ENCODE measurements at regions not wholly inside any gene's neighbourhood (a gene's known extent, or its start where the extent isn't known, plus 50 kb on each side); places are given as distances from the start of the nearest gene placed in this dataset.

DNA sequence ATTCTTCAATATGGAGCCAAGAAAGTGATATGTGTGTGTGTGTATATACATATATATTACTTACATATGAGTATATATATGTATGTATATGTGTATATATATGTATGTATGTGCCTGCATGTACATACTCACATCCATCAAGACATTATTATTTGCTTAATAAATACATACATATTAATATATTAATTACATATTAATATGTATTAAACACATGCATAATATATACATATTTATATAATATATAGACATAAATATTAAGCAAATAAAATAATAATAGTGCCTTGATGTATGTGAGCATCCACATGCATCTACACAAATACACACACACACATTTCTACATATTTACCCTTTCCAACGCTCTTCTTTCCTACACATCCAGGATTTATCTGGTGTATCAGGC lies 88.7 kb upstream of the KCNMA1 start:
- Histone ChIP-seq H3K4me2 (ENCODE audit: low read length) (no peak overlapping the region), H3K9me2 (ENCODE audit: insufficient read depth) (no peaks in the 10 kb centered on the region), H3K9me3 (ENCODE audit: control insufficient read depth in 1 of 2, insufficient read depth in 1 of 2, low read depth in 1 of 2, low read length in 2 of 2) (no peaks in the 10 kb centered on the region), H3K9ac (ENCODE audit: low read length) (no peak overlapping the region), H3K36me3 (ENCODE audit: control insufficient read depth in 1 of 2, insufficient read depth in 2 of 2, low read length in 2 of 2) (no peaks in the 10 kb centered on the region), H3K79me2 (ENCODE audit: insufficient read depth, low read length) (no peaks in the 10 kb centered on the region), H3K4me3 (replicated peaks in 1 of 2; ENCODE audit: low read depth in 1 of 2, low read length in 2 of 2) (no peak overlapping the region), H2AFZ (ENCODE audit: low read depth, low read length, poor library complexity, severe bottlenecking) (no peak overlapping the region), H3K27me3 (ENCODE audit: insufficient read depth, low read length) (no peaks in the 10 kb centered on the region), H3K27ac (ENCODE audit: low read depth, low read length) (no peak overlapping the region), H3K4me1 (ENCODE audit: control insufficient read depth in 1 of 2, insufficient read depth in 2 of 2, low read length in 2 of 2) (no peaks in the 10 kb centered on the region), H4K20me1 (ENCODE audit: insufficient read depth) (no peaks in the 10 kb centered on the region)
- POLR2A ChIA-PET, result no interaction called here
- BruUV-seq (replicated peaks), result no TSS peak
- RAD21 ChIA-PET (ENCODE audit: low non-redundant PET in 1 of 2, low total read pairs in 2 of 2, uncharacterized antibody in 2 of 2, unreplicated experiment in 2 of 2), result no interaction called here
- DNase-seq (ENCODE audit: low read depth, low spot score), result no peak
- CTCF ChIA-PET, result no interaction called here
- intact Hi-C loops (cut with micrococcal nuclease), result no loop called here
- ATAC-seq, result no peak
- TF ChIP-seq ZNF274 (IDR thresholded peaks at IDR 0.05; ENCODE audit: low read depth, low read length), result no peak

- CTCF ChIA-PET, result no interaction called here
These were observed 87.2 kb upstream of the KCNMA1 start for GRCh38 chr10:77724820-77725219.

GRCh38 chr10:77723376-77723775 lies 85.8 kb upstream of the KCNMA1 start:
- no peaks in the 10 kb centered on the region for H3K36me3 ChIP-seq (ENCODE audit: control insufficient read depth in 1 of 2, insufficient read depth in 2 of 2, low read length in 2 of 2)
- H3K9ac ChIP-seq (ENCODE audit: low read length), result no peak overlapping the region
- H4K20me1 ChIP-seq (ENCODE audit: insufficient read depth), result no peaks in the 10 kb centered on the region
- H3K27me3 ChIP-seq (ENCODE audit: insufficient read depth, low read length), result no peaks in the 10 kb centered on the region
- ChIA-PET CTCF (interaction anchor here (1.3 kb wide), 1 partner anchor 33 kb away, joined by 3 read pairs; no protein-coding TSS in a partner anchor), POLR2A (no interaction called here), RAD21 (ENCODE audit: low non-redundant PET in 1 of 2, low total read pairs in 2 of 2, uncharacterized antibody in 2 of 2, unreplicated experiment in 2 of 2) (no interaction called here)
- DNase-seq (ENCODE audit: low read depth, low spot score), result no peak
- H3K9me2 ChIP-seq (ENCODE audit: insufficient read depth), result no peaks in the 10 kb centered on the region
- no peak overlapping the region for H2AFZ ChIP-seq (ENCODE audit: low read depth, low read length, poor library complexity, severe bottlenecking)
- H3K9me3 ChIP-seq (ENCODE audit: control insufficient read depth in 1 of 2, insufficient read depth in 1 of 2, low read depth in 1 of 2, low read length in 2 of 2), result no peaks in the 10 kb centered on the region
- H3K4me3 ChIP-seq (replicated peaks in 1 of 2; ENCODE audit: low read depth in 1 of 2, low read length in 2 of 2), result no peak overlapping the region
- BruUV-seq (replicated peaks), result no TSS peak
- ATAC-seq, result no peak
- no peak overlapping the region for H3K4me2 ChIP-seq (ENCODE audit: low read length)
- peaks cover 3 to 9% of the 10 kb centered on the region in 2 experiments; a peak in 3 of 4 replicates for H3K4me1 ChIP-seq (ENCODE audit: control insufficient read depth in 1 of 2, insufficient read depth in 2 of 2, low read length in 2 of 2)
- no peak overlapping the region for H3K27ac ChIP-seq (ENCODE audit: low read depth, low read length)
- H3K79me2 ChIP-seq (ENCODE audit: insufficient read depth, low read length), result no peaks in the 10 kb centered on the region
- intact Hi-C loops (cut with micrococcal nuclease), result no loop called here
- TF ChIP-seq POLR2A (IDR thresholded peaks at IDR 0.05; ENCODE audit: borderline replicate concordance, extremely low read depth, insufficient read depth, insufficient read length), result no peak
- TF ChIP-seq YY1 (IDR thresholded peaks at IDR 0.05; ENCODE audit: extremely low read depth, insufficient replicate concordance, low read depth, low read length), result no peak
- TF ChIP-seq ZFX (IDR thresholded peaks at IDR 0.05), result no peak
- TF ChIP-seq, protein P1, sequence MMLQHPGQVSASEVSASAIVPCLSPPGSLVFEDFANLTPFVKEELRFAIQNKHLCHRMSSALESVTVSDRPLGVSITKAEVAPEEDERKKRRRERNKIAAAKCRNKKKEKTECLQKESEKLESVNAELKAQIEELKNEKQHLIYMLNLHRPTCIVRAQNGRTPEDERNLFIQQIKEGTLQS (IDR thresholded peaks at IDR 0.05), result no peak
- TF ChIP-seq, protein P2, sequence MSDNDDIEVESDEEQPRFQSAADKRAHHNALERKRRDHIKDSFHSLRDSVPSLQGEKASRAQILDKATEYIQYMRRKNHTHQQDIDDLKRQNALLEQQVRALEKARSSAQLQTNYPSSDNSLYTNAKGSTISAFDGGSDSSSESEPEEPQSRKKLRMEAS (IDR thresholded peaks at IDR 0.05), result no peak
- TF ChIP-seq REST (IDR thresholded peaks at IDR 0.05; ENCODE audit: low read depth), result no peak
- no peak for TF ChIP-seq SP1 (IDR thresholded peaks at IDR 0.05; ENCODE audit: low read depth)

More at GRCh38 chr10:77724820-77725219, 87.2 kb upstream of the KCNMA1 start:
- H3K79me2 ChIP-seq (ENCODE audit: insufficient read depth, low read length), result no peaks in the 10 kb centered on the region
- H4K20me1 ChIP-seq (ENCODE audit: insufficient read depth), result no peaks in the 10 kb centered on the region
- RAD21 ChIA-PET (ENCODE audit: low non-redundant PET in 1 of 2, low total read pairs in 2 of 2, uncharacterized antibody in 2 of 2, unreplicated experiment in 2 of 2), result no interaction called here
- no peak overlapping the region for H3K4me2 ChIP-seq (ENCODE audit: low read length)
- H3K9me3 ChIP-seq (ENCODE audit: control insufficient read depth in 1 of 2, insufficient read depth in 1 of 2, low read depth in 1 of 2, low read length in 2 of 2), result no peaks in the 10 kb centered on the region
- H3K27me3 ChIP-seq (ENCODE audit: insufficient read depth, low read length), result no peaks in the 10 kb centered on the region
- no peak overlapping the region for H3K9ac ChIP-seq (ENCODE audit: low read length)
- H2AFZ ChIP-seq (ENCODE audit: low read depth, low read length, poor library complexity, severe bottlenecking), result no peak overlapping the region
- DNase-seq (ENCODE audit: low read depth, low spot score) (no peak), ATAC-seq (no peak)
- no TSS peak for BruUV-seq (replicated peaks)
- no peaks in the 10 kb centered on the region for H3K36me3 ChIP-seq (ENCODE audit: control insufficient read depth in 1 of 2, insufficient read depth in 2 of 2, low read length in 2 of 2)
- no peaks in the 10 kb centered on the region for H3K4me1 ChIP-seq (ENCODE audit: control insufficient read depth in 1 of 2, insufficient read depth in 2 of 2, low read length in 2 of 2)
- no peak for TF ChIP-seq CBX3 (IDR thresholded peaks at IDR 0.05; ENCODE audit: low read depth)
- no peak overlapping the region for H3K27ac ChIP-seq (ENCODE audit: low read depth, low read length)
- POLR2A ChIA-PET, result no interaction called here
- H3K4me3 ChIP-seq (replicated peaks in 1 of 2; ENCODE audit: low read depth in 1 of 2, low read length in 2 of 2), result no peak overlapping the region
- intact Hi-C loops (cut with micrococcal nuclease), result no loop called here
- no peaks in the 10 kb centered on the region for H3K9me2 ChIP-seq (ENCODE audit: insufficient read depth)
